ENCODE measurements at regions not wholly inside any gene's neighbourhood (a gene's known extent, or its start where the extent isn't known, plus 50 kb on each side); places are given as distances from the start of the nearest gene placed in this dataset.

DNA sequence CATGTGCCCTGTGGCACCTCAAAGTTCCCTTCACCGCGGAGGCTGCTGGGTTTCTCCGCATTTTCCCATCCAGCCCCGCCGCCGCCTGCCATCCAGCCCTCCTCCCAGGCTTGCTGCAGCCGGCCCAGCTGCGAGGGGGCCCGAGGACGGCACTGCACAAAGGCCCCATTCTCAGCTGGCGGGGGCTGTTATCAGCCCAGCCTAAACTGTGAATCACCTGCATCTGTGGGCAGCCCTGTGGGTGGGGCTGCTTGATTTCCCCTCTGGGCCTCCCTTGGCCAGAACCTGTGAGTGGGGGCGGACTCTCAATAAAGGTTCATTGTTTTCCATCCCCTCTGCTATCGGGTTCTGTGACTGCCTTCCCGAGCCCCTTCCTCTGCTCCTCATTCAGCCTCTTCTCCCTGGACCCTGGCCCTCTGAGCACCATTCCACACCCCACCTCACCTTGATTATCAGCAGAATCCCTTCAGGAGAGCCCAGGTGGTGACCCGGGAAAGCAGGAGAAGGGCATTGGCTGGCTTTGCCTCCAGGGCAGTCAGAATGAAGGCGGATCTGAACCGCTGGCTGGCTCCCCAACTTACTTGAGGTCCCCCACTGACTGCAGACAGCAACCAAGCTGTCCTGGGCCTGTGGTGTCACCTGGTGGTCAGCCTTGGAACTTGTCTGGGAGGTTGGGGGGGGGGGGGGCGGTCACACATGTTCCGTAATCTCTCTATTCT is 204.5 kb downstream of the ZFP36L2 start:
- no peak for TF ChIP-seq CTCF (IDR thresholded peaks at IDR 0.05; ENCODE audit: extremely low read depth, missing control alignments)
- no peak for DNase-seq (ENCODE audit: low spot score)

DNA sequence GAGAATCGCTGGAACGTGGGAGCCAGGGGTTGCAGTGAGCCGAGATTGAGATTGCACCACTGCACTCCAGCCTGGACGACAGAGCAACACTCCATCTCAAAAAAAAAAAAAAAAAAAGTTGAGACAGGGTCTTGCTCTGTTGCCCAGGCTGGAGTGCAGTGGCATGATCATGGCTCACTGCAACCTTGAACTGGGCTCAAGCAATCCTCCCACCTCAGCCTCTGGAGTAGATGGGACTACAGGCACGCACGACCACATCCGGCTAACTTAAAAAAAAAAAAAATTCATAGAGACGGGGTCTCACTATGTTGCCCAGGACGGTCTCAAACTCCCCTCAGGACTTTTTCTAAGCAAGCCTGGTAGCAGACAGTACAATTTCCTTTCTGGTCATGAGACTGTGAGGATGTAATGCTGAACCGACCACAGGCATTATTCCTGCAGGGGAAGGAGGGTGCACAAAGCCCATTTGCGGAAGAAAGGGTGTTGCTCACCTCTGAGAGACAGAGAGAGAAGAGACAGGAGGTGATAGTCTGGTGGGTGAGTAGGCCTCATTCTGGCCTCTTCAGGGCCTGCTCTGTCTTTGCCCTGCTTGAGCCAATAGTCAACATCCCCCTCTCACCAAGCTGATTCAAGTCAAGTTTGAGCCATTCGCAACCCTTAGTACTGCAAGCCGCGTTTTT is 205.3 kb downstream of the ZFP36L2 start:
- no peak for TF ChIP-seq CTCF (IDR thresholded peaks at IDR 0.05; ENCODE audit: extremely low read depth, missing control alignments)
- no peak for DNase-seq (ENCODE audit: low spot score)

DNA sequence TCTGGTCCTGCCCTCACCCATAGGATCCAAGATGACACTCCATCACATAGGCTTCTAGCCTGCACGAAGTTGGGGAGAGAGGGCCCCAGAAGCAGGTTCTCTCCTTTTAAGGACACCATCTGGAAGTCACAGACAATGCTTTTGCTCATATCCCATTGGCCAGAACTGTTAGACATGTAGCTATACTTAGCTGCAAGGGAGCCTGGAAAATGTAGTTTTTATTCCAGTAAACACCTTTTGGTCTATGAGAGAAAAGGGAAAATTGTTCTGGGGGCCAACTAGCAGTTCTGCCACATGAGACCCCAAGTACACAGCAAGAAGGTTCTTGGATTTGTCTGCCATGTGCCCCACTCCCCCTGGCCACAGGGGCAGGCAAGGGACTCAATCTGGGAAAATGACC is 206.1 kb downstream of the ZFP36L2 start:
- no peak for TF ChIP-seq CTCF (IDR thresholded peaks at IDR 0.05; ENCODE audit: extremely low read depth, missing control alignments)
- DNase-seq (ENCODE audit: low spot score) = no peak

DNA sequence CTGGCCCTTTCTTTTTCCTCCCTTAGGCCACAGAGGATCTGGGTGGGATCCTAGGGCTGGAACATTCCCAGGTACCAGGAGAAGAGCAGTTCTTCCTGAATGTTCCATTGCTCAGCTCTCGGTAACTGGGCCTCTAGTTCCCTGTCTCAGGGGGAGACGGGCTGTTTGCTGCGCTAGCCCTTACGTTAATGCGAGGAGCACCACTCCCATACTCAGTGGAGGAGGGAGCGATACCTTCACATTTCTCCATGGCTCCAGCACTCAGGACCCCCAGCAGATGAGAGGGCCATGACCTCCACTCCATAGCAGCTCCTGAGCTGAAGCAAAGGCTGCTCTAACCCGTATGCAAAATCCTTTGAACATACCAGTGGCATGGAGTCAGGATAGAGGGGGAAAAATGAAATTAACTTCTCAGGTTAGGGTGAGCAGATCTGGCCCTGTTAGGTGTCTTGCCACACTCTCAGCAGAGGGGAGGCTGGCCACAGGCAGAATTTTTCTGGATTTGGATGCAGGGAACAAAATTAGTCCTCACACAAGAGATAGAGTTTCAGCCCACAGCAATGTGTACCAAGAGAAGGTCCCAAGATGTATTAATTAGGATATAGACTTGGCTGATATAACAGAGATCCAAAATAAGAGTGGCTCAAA is 206.7 kb downstream of the ZFP36L2 start:
- DNase-seq (ENCODE audit: low spot score) = no peak
- TF ChIP-seq CTCF (IDR thresholded peaks at IDR 0.05; ENCODE audit: extremely low read depth, missing control alignments) = no peak

DNA sequence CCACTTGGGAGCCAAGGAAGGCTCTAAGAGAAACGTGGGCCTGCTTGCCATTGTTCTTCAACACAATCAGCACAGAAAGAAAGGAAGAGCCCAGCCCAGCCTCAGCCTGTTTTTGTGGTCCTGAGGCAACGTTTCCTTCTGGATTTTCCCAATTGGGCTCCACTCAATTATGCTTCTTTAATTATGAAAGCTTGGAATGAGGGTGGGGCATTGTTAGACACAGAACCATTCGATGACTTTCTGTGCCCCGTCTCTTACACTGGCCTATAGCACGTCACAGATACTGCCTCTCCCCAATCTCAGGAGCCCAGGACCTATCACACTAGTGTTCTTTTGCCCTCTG is 207.4 kb downstream of the ZFP36L2 start:
- no peak for DNase-seq (ENCODE audit: low spot score)
- no peak for TF ChIP-seq CTCF (IDR thresholded peaks at IDR 0.05; ENCODE audit: extremely low read depth, missing control alignments)

DNA sequence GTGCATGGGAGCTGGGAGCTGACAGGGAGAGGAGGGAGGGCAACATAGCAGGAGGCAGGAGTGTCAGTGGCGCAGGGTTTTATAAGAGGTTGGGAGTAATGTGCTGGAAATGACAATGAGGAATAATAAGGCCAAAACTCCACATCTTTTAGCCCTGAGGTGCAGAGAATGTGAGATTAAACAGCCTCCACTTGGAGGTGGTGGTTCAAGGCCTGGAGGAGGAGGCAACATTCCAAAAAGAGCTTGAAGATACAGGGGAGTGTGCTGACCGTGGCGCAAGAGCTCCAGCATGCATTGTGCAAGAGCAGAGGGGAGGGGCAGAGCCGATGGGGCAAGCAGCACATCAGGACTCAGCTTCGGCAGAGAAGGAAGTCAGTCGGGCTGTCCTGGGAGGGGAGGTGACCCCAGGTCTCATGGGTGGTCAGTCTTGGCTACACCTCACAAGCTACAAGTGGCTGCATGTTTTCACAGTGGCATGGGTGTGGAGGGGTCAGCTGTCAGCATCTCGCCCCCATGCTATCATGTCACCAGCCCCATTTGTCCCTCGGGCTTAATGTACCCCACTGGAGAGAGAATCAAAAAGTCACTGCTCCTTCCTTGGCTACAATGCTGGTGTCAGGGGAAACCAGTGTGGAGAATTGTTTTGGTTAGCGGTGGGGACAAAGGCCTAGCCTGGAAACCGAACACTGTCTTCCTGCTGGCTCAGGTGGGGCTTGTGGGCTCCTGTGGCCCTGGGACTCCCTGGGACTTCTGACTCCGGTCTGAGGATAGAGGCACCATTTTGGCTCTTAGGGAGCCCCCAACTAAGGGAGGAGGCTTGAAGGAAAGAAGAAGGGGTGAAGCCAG is 208.0 kb downstream of the ZFP36L2 start:
- DNase-seq (ENCODE audit: low spot score) = no peak
- no peak for TF ChIP-seq CTCF (IDR thresholded peaks at IDR 0.05; ENCODE audit: extremely low read depth, missing control alignments)

All from GM20000 (cell line).